ENCODE measurements at regions not wholly inside any gene's neighbourhood (a gene's known extent, or its start where the extent isn't known, plus 50 kb on each side); places are given as distances from the start of the nearest gene placed in this dataset.

DNA sequence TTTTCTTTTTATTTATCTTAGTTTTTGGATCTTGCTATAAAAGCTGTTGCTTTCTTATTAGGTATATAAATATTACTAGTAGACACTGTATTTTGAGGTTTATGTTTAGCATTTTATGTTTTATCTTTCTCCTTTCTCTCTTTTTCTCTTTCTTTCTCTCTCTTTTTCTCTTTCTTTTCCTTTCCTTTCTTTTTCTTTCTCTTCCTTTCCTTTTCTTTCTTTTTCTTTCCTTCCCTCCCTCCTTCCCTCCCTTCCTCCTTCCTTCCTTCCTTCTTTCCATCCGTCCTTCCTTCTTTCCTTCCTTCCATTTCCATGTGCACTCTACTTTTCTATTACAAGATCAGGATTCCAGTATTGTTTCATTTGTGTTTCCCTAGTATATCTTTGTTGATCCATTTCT, 814.8 kb downstream of the KCNJ3 start:
- H3K4me3 ChIP-seq = no peak overlapping the region
- no peak overlapping the region for H3K27ac ChIP-seq
- no peaks in the 10 kb centered on the region for H3K36me3 ChIP-seq
- intact Hi-C loops (cut with DNase I) = no loop called here
- no peaks in the 10 kb centered on the region for H3K9me3 ChIP-seq
- DNase-seq (ENCODE audit: extremely low spot score in 2 of 2) = no peak
- H3K27me3 ChIP-seq = no peaks in the 10 kb centered on the region
- TF ChIP-seq, protein P1, sequence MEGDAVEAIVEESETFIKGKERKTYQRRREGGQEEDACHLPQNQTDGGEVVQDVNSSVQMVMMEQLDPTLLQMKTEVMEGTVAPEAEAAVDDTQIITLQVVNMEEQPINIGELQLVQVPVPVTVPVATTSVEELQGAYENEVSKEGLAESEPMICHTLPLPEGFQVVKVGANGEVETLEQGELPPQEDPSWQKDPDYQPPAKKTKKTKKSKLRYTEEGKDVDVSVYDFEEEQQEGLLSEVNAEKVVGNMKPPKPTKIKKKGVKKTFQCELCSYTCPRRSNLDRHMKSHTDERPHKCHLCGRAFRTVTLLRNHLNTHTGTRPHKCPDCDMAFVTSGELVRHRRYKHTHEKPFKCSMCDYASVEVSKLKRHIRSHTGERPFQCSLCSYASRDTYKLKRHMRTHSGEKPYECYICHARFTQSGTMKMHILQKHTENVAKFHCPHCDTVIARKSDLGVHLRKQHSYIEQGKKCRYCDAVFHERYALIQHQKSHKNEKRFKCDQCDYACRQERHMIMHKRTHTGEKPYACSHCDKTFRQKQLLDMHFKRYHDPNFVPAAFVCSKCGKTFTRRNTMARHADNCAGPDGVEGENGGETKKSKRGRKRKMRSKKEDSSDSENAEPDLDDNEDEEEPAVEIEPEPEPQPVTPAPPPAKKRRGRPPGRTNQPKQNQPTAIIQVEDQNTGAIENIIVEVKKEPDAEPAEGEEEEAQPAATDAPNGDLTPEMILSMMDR (IDR thresholded peaks at IDR 0.05) = no peak
- no peak for TF ChIP-seq POLR2AphosphoS5 (IDR thresholded peaks at IDR 0.05; ENCODE audit: insufficient read depth in 1 of 2, low read depth in 1 of 2)
- TF ChIP-seq POLR2A (IDR thresholded peaks at IDR 0.05) = no peak
- H3K4me1 ChIP-seq = no peaks in the 10 kb centered on the region

DNA sequence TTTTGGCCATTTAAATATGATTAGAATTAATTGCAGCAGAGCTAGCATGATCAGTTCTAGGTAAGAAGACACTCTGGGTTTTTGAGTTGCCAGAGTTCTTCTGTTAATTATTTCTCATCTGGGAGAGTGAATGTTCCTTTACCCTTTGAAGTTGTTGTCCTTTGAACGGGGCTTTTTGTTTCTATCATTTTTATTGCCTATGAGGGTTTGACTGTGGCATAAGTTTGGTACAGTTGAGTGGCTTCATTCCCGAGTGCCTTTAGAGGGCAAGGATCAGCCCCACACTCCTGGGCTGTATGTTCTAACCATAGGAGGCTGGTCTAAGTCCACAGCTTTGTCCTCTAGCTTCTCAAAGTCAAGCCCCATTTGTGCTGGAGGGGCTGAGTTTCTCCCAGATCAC, 804.3 kb downstream of the KCNJ3 start:
- Histone ChIP-seq H3K36me3 (no peaks in the 10 kb centered on the region), H3K9me3 (no peaks in the 10 kb centered on the region), H3K27me3 (no peaks in the 10 kb centered on the region), H3K4me1 (no peaks in the 10 kb centered on the region), H3K27ac (no peak overlapping the region), H3K4me3 (no peak overlapping the region)
- no peak for DNase-seq (ENCODE audit: extremely low spot score in 2 of 2)
- TF ChIP-seq, protein P1 (IDR thresholded peaks at IDR 0.05) = no peak
- no peak for TF ChIP-seq POLR2AphosphoS5 (IDR thresholded peaks at IDR 0.05; ENCODE audit: insufficient read depth in 1 of 2, low read depth in 1 of 2)
- no peak for TF ChIP-seq POLR2A (IDR thresholded peaks at IDR 0.05)
- intact Hi-C loops (cut with DNase I) = no loop called here

DNA sequence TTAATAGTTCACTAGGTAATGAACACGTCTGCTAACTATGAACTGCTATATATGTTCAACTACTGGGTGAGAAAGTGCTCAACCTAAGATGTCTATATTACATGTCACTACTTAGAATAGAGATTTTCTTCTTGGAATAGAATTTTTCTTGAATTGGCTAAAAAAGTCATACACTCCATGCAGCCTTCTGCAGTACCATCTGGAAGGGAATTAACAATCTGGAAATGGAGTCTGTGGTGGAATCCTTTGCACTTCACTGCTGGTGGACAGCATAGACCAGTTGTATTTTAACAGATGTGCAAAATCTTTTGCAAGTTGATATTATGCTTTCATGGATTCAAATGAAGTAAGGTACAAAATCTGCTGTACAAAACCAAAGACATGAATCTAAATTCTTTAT, 799.6 kb downstream of the KCNJ3 start:
- Histone ChIP-seq H3K27me3 (no peaks in the 10 kb centered on the region), H3K4me3 (no peak overlapping the region), H3K27ac (no peak overlapping the region), H3K9me3 (no peaks in the 10 kb centered on the region), H3K36me3 (no peaks in the 10 kb centered on the region), H3K4me1 (no peaks in the 10 kb centered on the region)
- intact Hi-C loops (cut with DNase I) = no loop called here
- DNase-seq (ENCODE audit: extremely low spot score in 2 of 2) = no peak
- TF ChIP-seq, protein P1 (IDR thresholded peaks at IDR 0.05) = no peak
- TF ChIP-seq POLR2A (IDR thresholded peaks at IDR 0.05) (no peak), POLR2AphosphoS5 (IDR thresholded peaks at IDR 0.05; ENCODE audit: insufficient read depth in 1 of 2, low read depth in 1 of 2) (no peak)

DNA sequence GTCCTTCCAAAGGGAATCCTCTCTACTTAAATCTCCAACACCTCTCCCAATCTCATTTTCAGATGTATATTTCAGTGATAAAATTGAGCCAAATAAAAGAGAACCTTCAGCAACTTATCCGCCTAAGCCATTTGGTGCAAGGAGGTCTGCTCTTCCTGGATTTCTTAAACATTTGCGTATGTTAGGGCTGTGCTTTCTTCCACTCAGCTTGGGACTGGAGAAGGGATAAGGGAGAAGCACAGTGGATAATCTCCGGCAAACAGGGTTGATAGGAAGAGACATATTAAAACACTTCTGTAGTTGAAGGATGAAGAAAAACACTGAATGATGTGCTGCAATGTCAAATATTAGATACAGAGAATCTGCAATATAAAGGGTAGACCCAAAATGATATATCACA, 796.2 kb downstream of the KCNJ3 start:
- Histone ChIP-seq H3K27ac (no peak overlapping the region), H3K9me3 (no peaks in the 10 kb centered on the region), H3K4me1 (no peaks in the 10 kb centered on the region), H3K4me3 (no peak overlapping the region), H3K36me3 (no peaks in the 10 kb centered on the region), H3K27me3 (no peaks in the 10 kb centered on the region)
- intact Hi-C loops (cut with DNase I) = no loop called here
- TF ChIP-seq POLR2AphosphoS5 (IDR thresholded peaks at IDR 0.05; ENCODE audit: insufficient read depth in 1 of 2, low read depth in 1 of 2) (no peak), POLR2A (IDR thresholded peaks at IDR 0.05) (no peak)
- TF ChIP-seq, protein P1 (IDR thresholded peaks at IDR 0.05) = no peak
- DNase-seq (ENCODE audit: extremely low spot score in 2 of 2) = no peak

DNA sequence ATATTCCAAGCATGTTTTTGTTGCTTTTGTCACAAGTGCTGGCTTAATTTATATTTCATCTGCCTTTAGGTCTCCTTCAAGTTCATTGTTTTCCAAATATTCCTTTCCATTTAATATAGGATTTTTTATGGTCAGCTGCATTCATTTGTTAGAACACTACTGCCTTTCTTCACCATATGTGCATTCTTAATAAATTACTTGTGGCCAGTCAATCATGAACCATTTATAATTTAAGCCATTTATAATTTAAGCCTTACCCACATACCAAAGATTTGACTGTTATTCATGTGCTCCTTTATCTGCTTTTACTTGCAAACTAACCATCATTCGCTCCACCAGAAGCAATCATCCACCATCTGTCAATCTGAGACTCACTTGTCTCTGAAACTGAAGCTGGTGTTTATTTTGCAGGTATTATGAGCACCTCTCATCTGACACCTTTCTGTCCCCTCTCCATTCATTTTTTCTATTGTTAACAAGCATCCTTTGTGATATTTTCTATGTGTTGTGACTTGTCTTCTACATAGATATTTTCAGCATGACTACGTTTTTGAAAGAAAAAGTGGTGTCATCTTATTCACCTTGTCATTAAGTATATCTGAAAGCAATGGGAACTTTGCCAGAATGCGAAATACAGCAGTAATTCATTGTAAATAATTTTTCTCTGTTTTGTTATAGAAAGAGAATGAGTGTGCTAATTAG, 786.8 kb downstream of the KCNJ3 start:
- Histone ChIP-seq H3K4me3 (no peak overlapping the region), H3K27ac (no peak overlapping the region), H3K9me3 (no peaks in the 10 kb centered on the region), H3K36me3 (no peaks in the 10 kb centered on the region), H3K27me3 (no peaks in the 10 kb centered on the region), H3K4me1 (no peaks in the 10 kb centered on the region)
- TF ChIP-seq, protein P1 (IDR thresholded peaks at IDR 0.05) = no peak
- TF ChIP-seq POLR2AphosphoS5 (IDR thresholded peaks at IDR 0.05; ENCODE audit: insufficient read depth in 1 of 2, low read depth in 1 of 2) = no peak
- no peak for TF ChIP-seq POLR2A (IDR thresholded peaks at IDR 0.05)
- intact Hi-C loops (cut with DNase I) = no loop called here
- no peak for DNase-seq (ENCODE audit: extremely low spot score in 2 of 2)
